Fibroblast of skin of back (primary cell): ENCODE measurements at regions not wholly inside any gene's neighbourhood (a gene's known extent, or its start where the extent isn't known, plus 50 kb on each side); places are given as distances from the start of the nearest gene placed in this dataset.
A peak's percentile ranks its signal among the peaks of the same experiment; 100 is the strongest.

Experiments
- DNase-seq: peaks from one replicate; pipeline ENCODE4 v3.0.0-alpha.2; 2013

DNA sequence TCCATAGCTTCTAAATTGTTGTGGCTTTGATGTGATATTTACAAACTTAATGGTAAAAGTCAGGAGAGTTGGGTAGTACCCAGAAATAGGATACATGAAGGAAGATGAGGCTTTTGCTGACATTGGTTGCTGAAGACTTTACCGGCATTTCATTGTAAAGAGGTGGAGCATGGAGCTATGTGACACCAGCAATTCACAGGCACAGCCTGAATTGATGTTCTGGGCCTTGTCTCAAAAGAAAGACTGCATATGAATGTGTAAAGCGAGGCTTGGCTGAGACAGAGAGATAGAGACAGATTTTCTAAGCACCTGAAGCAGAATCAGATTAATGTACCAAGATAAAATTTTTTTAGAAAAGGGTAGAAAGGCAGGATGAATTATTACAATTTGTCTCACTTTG lies 864.9 kb upstream of the ID2 start:
- no peak for DNase-seq

- no peak for DNase-seq
Measured at GRCh38 chr2:7819316-7819715, 862.5 kb upstream of the ID2 start.

DNA sequence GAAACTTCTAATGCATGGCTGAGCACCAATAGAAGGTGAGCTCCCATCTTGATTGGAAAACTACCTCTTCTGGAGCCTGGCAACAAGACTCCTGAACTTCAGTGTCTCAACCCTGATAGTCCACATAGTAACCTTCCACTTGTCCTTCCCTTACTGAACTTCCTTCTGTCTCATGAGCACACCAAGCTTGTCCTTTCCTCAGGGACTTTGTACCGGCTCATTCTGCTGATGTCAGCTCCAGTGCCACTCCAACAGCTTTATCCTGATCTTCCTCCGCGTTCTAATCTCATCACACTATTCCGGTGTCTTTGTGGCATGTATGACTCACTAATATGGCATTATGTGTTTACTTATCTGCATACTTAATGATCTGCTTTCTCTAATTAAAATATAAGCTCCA lies 862.0 kb upstream of the ID2 start:
- no peak for DNase-seq

DNA sequence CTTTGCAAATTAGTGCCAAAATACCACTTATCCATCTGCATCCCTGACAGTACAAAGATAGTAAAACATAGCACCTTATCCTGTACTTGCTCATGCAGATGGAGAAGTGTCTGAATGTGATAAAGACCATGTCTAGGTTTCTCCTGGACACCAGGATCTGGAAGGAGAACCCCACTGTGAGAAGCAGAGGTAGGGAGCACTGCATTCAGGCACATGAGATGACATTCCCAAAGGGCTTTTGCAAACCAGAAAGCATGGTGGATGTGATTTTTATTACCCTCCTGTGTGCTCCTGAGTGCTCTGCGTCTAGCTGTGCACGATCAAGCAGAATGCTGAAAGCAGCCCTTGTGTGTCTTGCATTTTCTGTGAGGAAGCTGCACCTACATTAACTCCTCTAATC lies 857.6 kb upstream of the ID2 start:
- no peak for DNase-seq

DNA sequence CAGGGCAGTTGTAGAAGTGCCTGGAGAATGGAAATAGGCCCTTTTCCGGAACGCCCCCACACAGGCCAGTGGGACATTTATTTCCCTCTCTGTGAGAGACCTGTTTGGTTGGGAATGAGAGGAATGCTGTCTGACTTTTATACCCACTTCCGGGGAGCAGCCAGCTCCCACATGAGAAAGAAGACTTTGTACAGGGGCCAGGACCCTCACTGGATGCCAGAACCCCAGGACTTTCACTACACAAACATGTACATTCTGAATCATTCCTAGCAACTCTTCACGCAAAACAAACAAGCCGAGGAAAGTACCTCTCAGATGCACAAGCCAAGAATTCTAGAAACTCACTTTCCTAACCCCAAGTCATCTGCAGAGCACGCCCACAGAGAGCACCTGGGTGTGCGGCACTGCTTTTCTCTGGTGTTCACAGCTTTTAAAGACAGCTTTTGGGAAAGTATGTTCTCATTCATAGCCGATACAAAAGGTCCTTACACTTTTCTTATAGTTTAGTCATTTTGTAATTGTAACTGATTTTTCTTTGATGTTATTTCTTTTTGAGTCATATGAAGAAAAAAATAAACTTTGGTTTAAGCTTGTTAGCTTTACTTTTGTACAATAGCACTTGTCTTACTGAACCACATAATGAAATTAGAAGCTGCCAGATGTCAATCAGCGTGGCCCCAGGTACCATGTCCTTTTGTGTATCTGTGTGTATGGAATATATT lies 856.1 kb upstream of the ID2 start:
- peak; percentile 72 for DNase-seq

- no peak for DNase-seq
Measured at GRCh38 chr2:7826656-7827055, 855.2 kb upstream of the ID2 start.

- DNase-seq, result no peak
Measured at GRCh38 chr2:7829241-7829640, 852.6 kb upstream of the ID2 start.

- no peak for DNase-seq
Measured at GRCh38 chr2:7830616-7831015, 851.2 kb upstream of the ID2 start.

GRCh38 chr2:7835151-7835550 lies 846.7 kb upstream of the ID2 start:
- DNase-seq, result no peak

DNA sequence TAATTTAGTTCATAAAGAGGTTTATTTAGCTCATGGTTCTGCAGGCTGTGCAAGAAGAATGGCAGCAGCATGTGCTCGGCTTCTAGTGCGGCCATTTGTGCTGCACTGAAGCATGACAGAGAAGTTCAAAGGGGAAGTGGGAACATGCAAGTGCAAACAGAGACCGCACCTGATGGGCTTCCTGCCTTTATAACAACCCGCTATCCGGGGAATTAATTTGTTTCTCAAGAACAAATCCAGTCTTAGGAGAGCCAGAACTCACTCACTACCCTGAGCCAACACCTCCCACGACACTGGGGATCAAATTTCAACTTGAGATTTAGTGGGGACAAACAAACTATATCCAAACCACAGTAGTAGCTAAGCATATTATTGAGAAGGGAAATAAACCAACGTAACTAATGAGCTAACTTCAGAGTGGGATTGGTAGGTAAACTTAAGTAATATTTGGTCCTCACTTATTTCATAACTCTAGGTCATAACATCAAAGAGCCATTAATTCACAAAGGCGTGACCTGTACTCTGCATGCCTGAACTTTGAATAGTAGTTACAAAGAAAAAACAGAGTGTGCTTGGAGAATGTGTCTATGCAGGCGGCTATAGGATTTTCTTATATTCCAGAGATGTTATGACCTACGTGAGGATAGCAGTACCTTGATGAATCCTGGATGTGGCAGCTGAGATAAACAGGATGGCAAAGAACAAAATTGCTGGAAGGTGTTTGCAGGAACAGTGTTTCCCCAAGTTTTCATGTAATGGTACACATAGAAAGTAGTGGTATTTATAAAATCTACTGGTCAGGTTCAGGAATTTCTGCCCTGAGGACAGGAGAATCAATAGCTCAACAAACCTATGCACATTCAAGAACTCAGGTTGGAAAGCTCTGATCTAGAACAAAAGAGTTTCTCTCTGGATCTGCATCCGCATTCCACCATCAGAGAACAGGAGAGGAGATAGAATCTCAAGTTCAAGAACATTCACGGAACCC lies 845.9 kb upstream of the ID2 start:
- DNase-seq, result no peak

DNA sequence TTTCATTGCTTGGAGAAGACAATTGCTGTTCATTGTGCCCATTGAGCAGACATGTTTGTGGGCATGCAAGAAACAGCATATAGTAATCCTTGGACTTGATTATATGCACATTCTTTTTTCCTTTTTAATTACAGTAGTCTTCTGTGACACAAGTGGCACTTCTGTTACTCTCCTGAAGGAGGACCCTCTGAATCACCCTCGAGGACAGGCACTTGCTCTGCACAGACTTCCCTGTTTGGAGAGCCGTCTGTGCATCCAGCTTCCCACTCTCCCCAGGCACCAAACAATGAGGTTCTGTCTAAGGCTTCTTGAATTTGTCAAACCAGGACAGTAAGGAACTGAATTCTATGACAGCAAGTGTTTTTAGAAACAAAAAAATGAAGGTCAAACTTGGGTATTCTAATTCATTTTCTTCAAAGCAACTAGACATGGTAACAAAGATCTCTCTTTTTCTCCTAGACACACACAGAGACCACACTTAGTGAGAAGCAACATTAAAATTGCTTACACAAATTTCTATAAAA lies 844.6 kb upstream of the ID2 start:
- DNase-seq, result no peak

- no peak for DNase-seq
Measured at GRCh38 chr2:7838669-7839068, 843.2 kb upstream of the ID2 start.

DNA sequence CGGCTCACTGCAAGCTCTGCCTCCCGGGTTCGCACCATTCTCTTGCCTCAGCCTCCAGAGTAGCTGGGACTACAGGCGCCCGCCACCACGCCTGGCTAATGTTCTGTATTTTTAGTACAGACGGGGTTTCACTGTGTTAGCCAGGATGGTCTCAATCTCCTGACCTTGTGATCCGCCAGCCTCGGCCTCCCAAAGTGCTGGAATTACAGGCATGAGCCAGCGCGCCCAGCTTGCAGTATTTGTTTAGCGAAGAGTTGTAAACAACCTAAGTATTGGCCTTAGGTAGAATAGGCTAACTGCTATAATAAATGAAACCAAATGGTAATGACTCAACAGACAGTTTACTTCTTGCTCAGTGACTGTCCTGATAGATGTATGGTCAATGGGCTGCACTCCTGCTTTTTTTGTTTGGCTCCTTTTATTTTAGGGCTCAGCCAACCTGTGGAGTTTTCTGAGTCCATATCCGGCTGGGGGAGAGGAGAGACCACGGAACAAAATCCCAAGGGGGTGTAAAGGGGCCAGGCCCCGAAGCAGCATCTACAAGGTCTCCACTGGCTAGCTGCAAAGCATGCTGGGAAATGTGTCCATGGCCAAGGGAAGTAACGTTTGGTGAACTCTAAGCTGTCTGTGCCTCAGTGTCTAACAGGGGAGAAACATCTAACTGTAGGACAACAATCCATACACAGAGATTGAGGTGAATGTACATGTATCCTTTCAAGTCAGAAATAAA lies 841.0 kb upstream of the ID2 start:
- DNase-seq, result no peak

DNA sequence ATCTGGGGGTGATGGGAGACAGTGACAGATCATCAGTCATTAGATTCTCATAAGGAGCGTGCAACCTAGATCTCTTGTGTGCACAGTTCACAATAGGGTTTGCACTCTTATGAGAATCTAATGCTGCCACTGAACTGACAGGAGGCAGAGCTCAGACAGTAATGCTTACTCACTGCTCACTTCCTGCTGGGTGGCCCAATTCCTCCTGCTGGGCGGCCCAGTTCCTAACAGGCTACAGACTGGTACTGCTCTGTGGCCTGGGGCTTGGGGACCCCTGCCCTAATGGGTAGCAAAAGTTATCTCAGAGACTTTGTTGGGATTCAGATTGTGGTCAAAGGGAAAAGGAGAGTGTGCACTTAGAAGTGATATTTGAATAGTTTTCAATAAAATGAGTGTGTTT lies 840.1 kb upstream of the ID2 start:
- no peak for DNase-seq

- DNase-seq, result peak; percentile 19
Measured at GRCh38 chr2:7844414-7844965, 837.4 kb upstream of the ID2 start.

DNA sequence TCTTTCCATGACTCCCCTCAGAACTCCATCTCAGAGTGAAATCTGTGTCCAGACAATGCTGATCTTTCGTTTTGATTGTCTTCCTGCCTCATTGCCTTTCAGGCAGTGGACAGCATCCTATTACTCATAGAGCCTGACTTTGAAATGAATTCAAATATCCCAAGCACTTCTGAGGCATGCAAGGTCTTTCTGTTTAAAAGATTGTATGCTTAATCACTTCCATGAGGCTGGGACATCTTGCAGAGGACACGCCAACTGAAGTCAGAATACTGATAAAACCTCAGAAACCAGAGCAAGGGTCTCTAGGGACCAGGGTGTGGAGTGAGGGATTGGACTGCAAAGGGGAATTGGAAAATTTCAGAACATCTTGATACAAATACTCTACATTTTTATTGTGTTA lies 836.5 kb upstream of the ID2 start:
- peak; percentile 95 for DNase-seq

DNA sequence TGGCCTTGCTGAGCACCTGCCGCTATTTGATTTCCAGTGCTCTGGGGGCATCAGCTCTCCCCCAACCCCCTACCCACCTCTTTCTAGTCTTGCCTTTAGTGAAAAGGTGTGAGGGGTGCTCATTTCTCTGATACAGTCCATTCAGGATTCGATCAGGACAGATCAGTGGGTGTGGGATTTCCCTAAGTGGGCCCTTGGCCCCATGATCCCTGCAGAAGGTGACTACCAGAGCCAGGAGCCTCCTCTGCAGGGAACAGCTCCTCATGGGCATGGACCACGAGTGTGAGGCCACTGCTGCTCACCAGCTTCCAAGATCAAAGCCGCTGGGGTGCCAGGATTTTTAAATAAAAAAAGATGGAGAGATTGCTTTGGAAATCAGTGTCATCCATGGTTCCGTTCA lies 835.2 kb upstream of the ID2 start:
- no peak for DNase-seq

GRCh38 chr2:7847321-7847720 lies 834.5 kb upstream of the ID2 start:
- DNase-seq, result no peak

GRCh38 chr2:7849027-7849426 lies 832.8 kb upstream of the ID2 start:
- no peak for DNase-seq

- DNase-seq, result no peak
Measured at GRCh38 chr2:7849531-7849930, 832.3 kb upstream of the ID2 start.

DNA sequence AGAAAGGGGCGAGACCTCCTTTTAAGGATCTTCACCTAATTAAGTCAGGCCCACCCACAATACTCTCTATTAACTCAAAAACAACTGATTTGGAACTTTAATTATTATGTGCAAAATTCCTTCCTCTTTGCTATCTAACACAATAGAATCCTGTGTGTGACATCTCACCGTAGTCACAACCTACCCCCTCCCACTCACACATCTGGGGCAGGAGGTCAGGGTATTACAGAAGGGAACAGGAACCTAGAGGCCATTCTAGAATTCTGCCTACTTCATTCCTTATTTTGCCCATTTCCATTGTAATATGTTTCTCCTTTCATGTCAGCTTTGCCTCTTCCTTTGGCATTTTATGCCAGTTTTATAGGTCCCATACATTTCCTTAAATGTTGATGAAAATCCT lies 829.3 kb upstream of the ID2 start:
- DNase-seq, result no peak

GRCh38 chr2:7857904-7858303 lies 824.0 kb upstream of the ID2 start:
- peak; percentile 87 for DNase-seq

GRCh38 chr2:7858624-7859023 lies 823.2 kb upstream of the ID2 start:
- no peak for DNase-seq
